Esophagus (tissue), 2 donors: ENCODE measurements at regions not wholly inside any gene's neighbourhood (a gene's known extent, or its start where the extent isn't known, plus 50 kb on each side); places are given as distances from the start of the nearest gene placed in this dataset.

Experiments used
- H3K27ac ChIP-seq, 2 donors: one replicate each; pipeline ENCODE4 v1.5.1; 2013; ENCODE audit warnings: low read depth in 2 of 2, mild to moderate bottlenecking in 2 of 2, inconsistent platforms in 1 of 2, low read length in 1 of 2, moderate library complexity in 1 of 2
- H3K27me3 ChIP-seq, 2 donors: one replicate each; pipeline ENCODE4 v1.6.1; 2013; ENCODE audit warnings: low read length in 2 of 2, control low read depth in 1 of 2, mild to moderate bottlenecking in 1 of 2; ENCODE audit not compliant: insufficient read depth in 2 of 2, control insufficient read depth in 1 of 2
- H3K36me3 ChIP-seq, 2 donors: one replicate each; pipeline ENCODE4 v1.6.1; 2013; ENCODE audit warnings: low read length in 1 of 2; ENCODE audit not compliant: control insufficient read depth in 2 of 2, insufficient read depth in 2 of 2
- H3K4me1 ChIP-seq, 2 donors: one replicate each; pipeline ENCODE4 v1.6.1; 2013; ENCODE audit warnings: low read length in 1 of 2; ENCODE audit not compliant: control insufficient read depth in 2 of 2, insufficient read depth in 2 of 2
- H3K4me3 ChIP-seq, 2 donors: one replicate each; pipeline ENCODE4 v1.5.1; 2013; ENCODE audit warnings: low read length in 2 of 2, mild to moderate bottlenecking in 2 of 2, low read depth in 1 of 2, moderate library complexity in 1 of 2
- H3K9me3 ChIP-seq, 2 donors: one replicate each; pipeline ENCODE4 v1.6.1; 2013; ENCODE audit warnings: mild to moderate bottlenecking in 2 of 2, low read depth in 1 of 2, low read length in 1 of 2, moderate library complexity in 1 of 2; ENCODE audit not compliant: control insufficient read depth in 2 of 2, insufficient read depth in 1 of 2
- WGBS, 2 donors: extraction: QIAGEN DNeasy Blood & Tissue Kit; methylation state at CpG; one replicate each; pipeline ENCODE4 v1.1.7; 2013; 5-methylcytosine and 5-hydroxymethylcytosine counted together
- donor health status: healthy with polysubstance abuse.
- donor health status: Bipolar disorder and iron deficiency.

DNA sequence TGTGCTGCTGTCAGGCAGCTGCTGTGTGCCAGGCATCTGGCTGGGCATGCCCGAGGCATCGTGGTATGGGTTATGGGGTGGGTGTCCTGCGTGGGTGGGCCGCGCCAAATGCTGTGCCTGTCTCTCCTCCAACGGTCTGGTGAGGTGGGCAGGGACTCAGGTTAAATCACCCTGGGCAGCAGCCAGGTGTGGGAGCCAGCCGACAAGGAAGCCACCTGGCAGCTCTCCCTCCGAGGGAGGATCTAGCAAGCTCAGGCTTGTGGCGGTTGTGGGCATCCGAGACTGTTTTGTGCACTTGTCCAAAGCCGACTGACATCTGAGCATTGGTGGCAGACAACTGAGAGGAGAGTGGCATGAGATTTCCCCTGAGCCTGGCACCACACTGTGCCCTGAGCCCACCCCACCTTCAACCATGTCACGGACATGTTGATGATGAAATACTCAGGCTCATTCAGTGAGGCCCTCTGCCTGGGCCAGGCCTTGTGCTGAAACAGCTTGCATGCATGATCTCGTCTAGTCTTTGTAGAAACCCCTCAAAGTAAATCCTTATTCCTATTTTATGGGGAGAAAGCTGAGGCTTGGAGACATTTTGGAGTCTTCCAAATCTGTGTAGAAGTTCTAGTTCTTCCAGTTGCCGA is 181.8 kb upstream of the MYL2 start:
- H3K4me3 ChIP-seq: no peak overlapping the region
- no peaks in the 10 kb centered on the region for H3K36me3 ChIP-seq
- no peaks in the 10 kb centered on the region for H3K27me3 ChIP-seq
- no peaks in the 10 kb centered on the region for H3K4me1 ChIP-seq
- H3K9me3 ChIP-seq: no peaks in the 10 kb centered on the region
- 40 to 46% methylated on average over 14 of the region's 14 CpGs for WGBS, 2 donors
- no peak overlapping the region for H3K27ac ChIP-seq

DNA sequence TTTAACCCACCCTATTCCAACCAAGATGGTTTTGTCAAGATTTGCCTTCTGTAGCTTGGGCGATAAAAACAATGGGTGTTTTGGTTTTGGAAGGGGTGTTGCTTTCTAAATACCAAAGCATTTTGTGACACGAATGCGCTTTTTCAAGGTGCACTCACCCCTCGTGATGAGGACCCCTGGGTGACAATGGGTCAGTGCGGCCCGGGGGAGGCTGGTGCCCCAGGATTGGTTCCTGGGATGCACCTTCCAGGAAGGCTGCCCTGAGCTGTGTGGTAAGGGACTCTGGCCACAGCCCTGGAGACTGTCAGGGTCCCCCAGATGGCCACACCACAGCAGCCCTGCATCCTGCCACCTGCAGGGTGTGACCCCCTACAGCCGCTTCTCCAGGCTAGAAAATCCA is 180.6 kb upstream of the MYL2 start:
- no peaks in the 10 kb centered on the region for H3K36me3 ChIP-seq
- 81 to 84% methylated on average over 7 of the region's 7 CpGs for WGBS, 2 donors
- no peak overlapping the region for H3K4me3 ChIP-seq
- no peak overlapping the region for H3K27ac ChIP-seq
- no peaks in the 10 kb centered on the region for H3K9me3 ChIP-seq
- H3K4me1 ChIP-seq: no peaks in the 10 kb centered on the region
- no peaks in the 10 kb centered on the region for H3K27me3 ChIP-seq

DNA sequence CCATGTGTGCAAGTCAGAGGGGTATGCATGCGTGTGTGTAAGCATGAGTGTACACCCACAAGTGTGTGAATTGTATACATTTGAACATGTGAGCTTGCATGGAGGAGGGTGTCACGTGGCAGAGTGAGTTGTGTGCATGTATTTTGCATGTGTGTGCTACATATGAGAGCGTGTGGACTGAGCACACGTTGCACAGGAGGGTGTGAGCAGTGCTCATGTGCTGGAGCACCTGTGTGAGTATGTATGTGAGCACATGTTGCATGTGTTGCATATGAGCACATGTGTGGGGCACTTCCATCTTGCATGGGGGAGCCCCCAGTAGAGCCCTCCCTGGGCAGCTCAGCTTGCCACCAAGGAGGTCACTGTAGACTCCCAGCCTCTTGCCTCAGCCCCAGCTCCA is 180.2 kb upstream of the MYL2 start:
- no peak overlapping the region for H3K4me3 ChIP-seq
- no peaks in the 10 kb centered on the region for H3K4me1 ChIP-seq
- H3K27ac ChIP-seq: no peak overlapping the region
- H3K36me3 ChIP-seq: no peaks in the 10 kb centered on the region
- no peaks in the 10 kb centered on the region for H3K27me3 ChIP-seq
- no peaks in the 10 kb centered on the region for H3K9me3 ChIP-seq
- WGBS, 2 donors: 77 to 82% methylated on average over 4 of the region's 4 CpGs

DNA sequence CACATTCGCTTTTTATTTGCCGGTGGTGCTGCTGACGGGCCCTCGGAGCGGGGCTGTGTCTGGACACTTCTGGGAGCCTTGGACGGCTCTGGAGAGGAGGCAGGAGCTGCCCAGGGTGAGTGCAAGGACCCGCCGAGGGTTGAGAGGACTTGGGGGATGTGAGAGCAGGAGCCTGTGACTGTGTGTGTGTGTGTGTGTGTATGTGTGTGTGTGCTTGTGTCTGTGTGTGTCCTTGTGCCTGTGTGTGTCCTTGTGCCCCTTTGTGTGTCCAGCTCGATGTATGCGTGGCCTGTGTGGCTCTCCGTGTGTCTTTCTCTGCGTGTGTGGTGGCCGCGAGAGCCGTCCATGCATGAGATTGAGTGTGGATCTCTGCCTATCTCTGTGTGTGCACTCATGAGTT is 179.6 kb upstream of the MYL2 start:
- no peaks in the 10 kb centered on the region for H3K9me3 ChIP-seq
- H3K4me3 ChIP-seq: no peak overlapping the region
- no peaks in the 10 kb centered on the region for H3K27me3 ChIP-seq
- no peak overlapping the region for H3K27ac ChIP-seq
- H3K4me1 ChIP-seq: no peaks in the 10 kb centered on the region
- H3K36me3 ChIP-seq: no peaks in the 10 kb centered on the region
- 87 to 89% methylated on average over 15 of the region's 15 CpGs for WGBS, 2 donors

DNA sequence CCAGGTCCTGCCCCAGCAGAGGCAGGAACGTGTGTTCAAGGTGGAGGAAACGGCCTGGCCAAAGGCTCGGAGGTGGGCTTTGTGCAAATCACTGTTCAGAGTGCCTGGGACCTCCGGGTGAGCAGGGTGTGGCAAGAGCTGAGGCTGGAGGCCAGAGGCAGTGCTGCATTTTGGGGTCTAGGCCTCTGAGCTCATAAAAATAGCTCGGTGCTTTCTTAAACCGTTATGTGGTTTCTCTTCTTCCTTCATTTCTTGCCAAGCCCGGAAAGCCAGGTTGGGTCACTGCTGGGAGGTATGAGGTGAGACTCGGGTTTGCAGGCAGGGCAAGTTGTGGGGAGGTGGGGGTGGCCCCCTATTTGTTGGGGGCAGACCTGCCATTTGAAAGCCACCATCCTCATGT is 178.8 kb upstream of the MYL2 start:
- 56 to 76% methylated on average over 8 of the region's 8 CpGs for WGBS, 2 donors
- Histone ChIP-seq H3K36me3 (no peaks in the 10 kb centered on the region), H3K27ac (no peak overlapping the region), H3K4me3 (no peak overlapping the region), H3K9me3 (no peaks in the 10 kb centered on the region), H3K27me3 (no peaks in the 10 kb centered on the region), H3K4me1 (no peaks in the 10 kb centered on the region)

DNA sequence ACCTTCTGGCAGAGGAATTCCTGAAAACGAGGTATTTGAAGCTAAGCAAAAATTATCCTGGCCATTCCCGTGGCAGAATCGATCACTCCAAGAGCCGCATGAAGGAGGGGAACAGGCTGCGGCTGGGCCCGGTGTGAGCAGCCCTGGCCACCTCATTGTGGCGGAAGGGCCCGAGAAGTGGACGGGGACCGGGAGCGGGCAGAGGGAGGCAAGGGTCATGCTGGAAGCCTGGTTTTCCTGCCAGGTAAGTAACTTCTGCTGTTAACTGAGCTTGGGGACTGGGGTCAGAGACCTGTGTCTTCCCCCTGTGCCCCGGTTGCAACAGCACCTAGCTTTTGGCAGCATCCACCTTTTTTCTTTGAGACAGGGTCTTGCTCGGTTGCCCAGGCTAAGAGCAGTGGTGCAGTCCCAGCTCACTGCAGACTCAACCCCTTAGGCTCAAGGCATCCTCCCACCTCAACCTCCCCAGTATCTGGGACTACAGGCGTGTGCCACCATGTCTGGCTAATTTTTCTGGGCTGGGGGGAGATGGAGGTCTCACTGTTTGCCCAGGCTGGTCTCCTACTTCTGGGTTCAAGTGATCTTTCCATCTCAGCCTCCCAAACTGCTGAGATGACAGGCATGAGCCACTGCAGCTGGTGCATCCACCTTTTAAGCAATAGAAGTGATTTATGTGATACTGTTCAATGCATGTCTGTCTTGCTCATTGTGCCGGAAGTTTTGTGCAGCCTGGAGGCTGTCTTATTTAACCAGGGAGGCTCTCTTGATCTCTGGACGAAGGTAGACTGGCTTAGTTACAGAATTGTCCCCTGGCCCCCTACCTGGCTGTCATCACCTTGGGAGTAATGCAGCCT is 174.0 kb upstream of the MYL2 start:
- Histone ChIP-seq H3K27ac (no peak overlapping the region), H3K4me1 (no peaks in the 10 kb centered on the region), H3K27me3 (no peaks in the 10 kb centered on the region), H3K36me3 (no peaks in the 10 kb centered on the region), H3K9me3 (no peaks in the 10 kb centered on the region), H3K4me3 (no peak overlapping the region)
- WGBS, 2 donors: 76 to 80% methylated on average over 16 of the region's 16 CpGs

DNA sequence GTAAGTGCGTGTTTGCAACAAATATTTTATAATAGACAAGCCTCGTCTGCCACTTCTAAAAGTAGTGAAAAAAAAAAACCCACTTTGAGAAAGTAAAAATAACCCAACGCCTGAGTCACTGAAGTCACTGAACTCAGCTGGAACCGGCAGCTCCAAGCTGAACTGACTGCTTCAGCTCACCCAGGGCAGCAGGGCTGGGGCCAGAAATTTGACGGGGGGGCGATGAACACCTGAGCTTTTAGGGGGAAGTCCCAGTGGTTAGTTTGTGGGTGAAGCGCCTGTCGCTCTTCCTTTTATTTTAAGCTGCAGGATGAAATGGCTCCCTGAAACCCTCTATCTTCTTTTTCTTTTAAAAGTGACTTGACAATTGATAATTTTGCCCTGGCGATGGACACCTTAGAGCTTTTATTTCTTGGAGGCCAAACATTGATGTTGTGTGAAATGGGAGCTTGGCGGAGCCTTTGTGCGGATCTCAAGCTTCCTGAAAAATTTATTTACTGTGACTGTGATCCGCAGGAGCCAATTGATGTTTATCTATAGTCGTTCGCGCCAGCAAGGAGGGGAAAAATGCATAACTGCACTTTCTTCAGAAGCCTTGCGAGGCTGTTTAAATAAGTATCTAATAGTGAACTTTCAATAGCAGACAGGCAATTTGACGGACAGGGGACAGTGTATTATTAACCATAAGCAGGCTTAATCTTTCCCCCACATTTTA is 173.2 kb upstream of the MYL2 start:
- no peaks in the 10 kb centered on the region for H3K9me3 ChIP-seq
- 36 to 49% methylated on average over 17 of the region's 17 CpGs for WGBS, 2 donors
- H3K27me3 ChIP-seq: no peaks in the 10 kb centered on the region
- no peak overlapping the region for H3K27ac ChIP-seq
- no peaks in the 10 kb centered on the region for H3K4me1 ChIP-seq
- no peaks in the 10 kb centered on the region for H3K36me3 ChIP-seq
- no peak overlapping the region for H3K4me3 ChIP-seq

DNA sequence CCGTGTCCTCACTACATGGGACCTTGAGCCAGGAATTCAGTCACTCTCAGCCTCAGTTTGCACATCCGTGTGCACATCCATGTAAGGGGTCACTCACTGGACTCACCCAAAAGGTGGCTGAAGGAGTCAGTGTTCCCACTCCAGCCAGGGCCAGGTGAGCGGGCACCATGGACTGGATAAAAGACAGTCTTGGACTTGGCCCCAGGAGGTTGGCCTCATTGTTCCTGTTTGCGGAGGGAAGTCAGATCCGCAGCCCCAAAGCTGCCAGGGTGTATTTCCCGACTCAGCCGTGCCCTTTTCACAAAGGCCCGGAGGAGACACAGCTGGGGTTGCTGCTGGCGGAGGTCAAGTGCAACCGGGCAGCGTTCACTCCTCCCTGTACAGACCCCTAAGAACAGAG is 170.7 kb upstream of the MYL2 start:
- no peaks in the 10 kb centered on the region for H3K4me1 ChIP-seq
- no peaks in the 10 kb centered on the region for H3K27me3 ChIP-seq
- no peak overlapping the region for H3K27ac ChIP-seq
- no peak overlapping the region for H3K4me3 ChIP-seq
- 83 to 85% methylated on average over 11 of the region's 11 CpGs for whole genome bisulfite sequencing, 2 donors
- H3K36me3 ChIP-seq: no peaks in the 10 kb centered on the region
- H3K9me3 ChIP-seq: no peaks in the 10 kb centered on the region

DNA sequence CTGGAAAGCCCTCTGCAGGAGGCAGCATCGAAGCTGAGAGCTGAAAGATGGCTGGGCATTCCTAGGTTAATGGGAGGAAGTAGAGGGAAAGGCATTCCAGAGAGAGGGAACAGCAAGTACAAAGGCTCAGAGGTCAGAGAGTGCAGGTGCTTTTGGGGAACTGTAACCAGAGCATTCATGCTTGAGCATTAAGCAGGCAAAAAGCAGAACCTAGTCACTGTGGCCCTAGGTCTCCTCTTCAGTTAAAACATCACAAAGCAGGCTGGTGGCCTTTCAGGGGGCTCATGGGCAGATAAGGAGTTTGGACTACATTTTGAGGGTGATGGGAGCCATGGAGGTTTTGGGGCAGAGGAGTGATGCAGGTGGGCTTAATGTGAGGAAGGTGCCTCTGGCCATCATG is 169.2 kb upstream of the MYL2 start:
- Histone ChIP-seq H3K27ac (no peak overlapping the region), H3K36me3 (no peaks in the 10 kb centered on the region), H3K9me3 (no peaks in the 10 kb centered on the region), H3K4me3 (no peak overlapping the region), H3K4me1 (no peaks in the 10 kb centered on the region), H3K27me3 (no peaks in the 10 kb centered on the region)
- WGBS, 2 donors: 56 to 69% methylated on average over 1 of the region's 1 CpG
